HuH-7.5 (cell line): ENCODE measurements at regions not wholly inside any gene's neighbourhood (a gene's known extent, or its start where the extent isn't known, plus 50 kb on each side); places are given as distances from the start of the nearest gene placed in this dataset.

ENCODE experiments used
- DNase-seq: peaks from one replicate; pipeline ENCODE4 v3.0.0; 2011; ENCODE audit warnings: low spot score

- no peak for DNase-seq
Observed at GRCh38 chr4:20643631-20644030, 56.6 kb upstream of the PACRGL start.

GRCh38 chr4:20645236-20645635 lies 55.0 kb upstream of the PACRGL start:
- DNase-seq = no peak

- DNase-seq = no peak
Observed at GRCh38 chr4:20646287-20646686, 54.0 kb upstream of the PACRGL start.
